H1 (cell line): ENCODE measurements at regions not wholly inside any gene's neighbourhood (a gene's known extent, or its start where the extent isn't known, plus 50 kb on each side); places are given as distances from the start of the nearest gene placed in this dataset.

Experiments
- CTCF ChIA-PET: fragments of 300-600 bp; sonication (Branson Sonifier 250); formaldehyde crosslinking; loops from one replicate; lab custom pipeline; 2021; ENCODE audit not compliant: partially characterized antibody; lab: Charles Lee
- POLR2A ChIA-PET: fragments of 300-600 bp; sonication (Branson Sonifier 250); formaldehyde crosslinking; loops from one replicate; lab custom pipeline; 2021; ENCODE audit warnings: inconsistent platforms; ENCODE audit not compliant: partially characterized antibody; lab: Charles Lee
- DNase-seq, 2 experiments: peaks; one replicate each; pipeline versions ENCODE4 v3.0.0 to v3.0.0-alpha.2; 2010 to 2022; ENCODE audit warnings: low spot score in 2 of 2, low read depth in 1 of 2, mixed read lengths in 1 of 2
- FAIRE-seq: peaks from 2 replicates; lab custom pipeline; 2011; peaks lifted over from hg19 to GRCh38; lab: Jason Lieb, UNC
- H2AFZ ChIP-seq: 2 replicates; pipeline ENCODE4 v1.8.1; 2012; ENCODE audit warnings: low read length, inconsistent platforms
- H2AK5ac ChIP-seq: 2 replicates; pipeline ENCODE4 v1.6.1; 2013; ENCODE audit warnings: low read depth, low read length
- H2BK120ac ChIP-seq: replicated peaks from 2 replicates; pipeline ENCODE3; 2013; ENCODE audit warnings: low read depth, low read length, inconsistent platforms
- H2BK12ac ChIP-seq: 2 replicates; pipeline ENCODE4 v1.6.1; 2013; ENCODE audit warnings: low read depth, low read length
- H2BK15ac ChIP-seq: 2 replicates; pipeline ENCODE4 v1.6.1; 2013; ENCODE audit warnings: low read length
- H2BK20ac ChIP-seq: 2 replicates; pipeline ENCODE4 v1.6.1; 2013; ENCODE audit warnings: low read length
- H2BK5ac ChIP-seq: 2 replicates; pipeline ENCODE4 v1.6.1; 2013; ENCODE audit warnings: low read depth, low read length
- H3K14ac ChIP-seq: 2 replicates; pipeline ENCODE4 v1.6.1; 2013; ENCODE audit warnings: inconsistent platforms; ENCODE audit not compliant: insufficient read length
- H3K18ac ChIP-seq: 2 replicates; pipeline ENCODE4 v1.6.1; 2013; ENCODE audit warnings: low read length; ENCODE audit errors: extremely low read depth
- H3K23ac ChIP-seq: 2 replicates; pipeline ENCODE4 v1.6.1; 2013; ENCODE audit warnings: inconsistent platforms; ENCODE audit not compliant: insufficient read length
- H3K23me2 ChIP-seq: 2 replicates; pipeline ENCODE4 v1.6.1; 2013; ENCODE audit warnings: low read depth, low read length
- H3K27ac ChIP-seq: 2 replicates; pipeline ENCODE4 v1.6.1; 2011; ENCODE audit warnings: low read depth, low read length, inconsistent platforms
- H3K27me3 ChIP-seq, 4 experiments: replicated peaks in 1 of 4; 1 replicate in 1 of 4; 2 replicates in 3 of 4; pipeline versions ENCODE4 v1.6.1 to v1.8.1; 2011 to 2013; ENCODE audit warnings: low read length in 3 of 4, mild to moderate bottlenecking in 3 of 4, inconsistent platforms in 2 of 4, mixed read lengths in 2 of 4, moderate library complexity in 1 of 4; ENCODE audit not compliant: control insufficient read depth in 3 of 4, insufficient read depth in 3 of 4; ENCODE audit errors: extremely low read depth in 1 of 4
- H3K36me3 ChIP-seq, 4 experiments: 2 replicates each; pipeline versions ENCODE4 v1.6.1 to v1.8.1; 2011 to 2013; ENCODE audit warnings: mild to moderate bottlenecking in 4 of 4, low read length in 3 of 4, moderate library complexity in 2 of 4, control low read depth in 1 of 4, inconsistent platforms in 1 of 4; ENCODE audit not compliant: insufficient read depth in 4 of 4, control insufficient read depth in 2 of 4
- H3K4ac ChIP-seq: replicated peaks from 2 replicates; pipeline ENCODE3; 2013; ENCODE audit warnings: low read length, low read depth, mixed read lengths, inconsistent platforms; ENCODE audit not compliant: insufficient read length
- H3K4me1 ChIP-seq, 4 experiments: replicated peaks in 1 of 4; 1 replicate in 1 of 4; 2 replicates in 3 of 4; pipeline versions ENCODE4 v1.6.1 to v1.8.1; 2011 to 2013; ENCODE audit warnings: low read length in 3 of 4, inconsistent platforms in 2 of 4, mixed read lengths in 1 of 4; ENCODE audit not compliant: insufficient read depth in 4 of 4, control insufficient read depth in 3 of 4
- H3K4me2 ChIP-seq, 2 experiments: 2 replicates each; pipeline versions ENCODE4 v1.6.1 to v1.8.1; 2011 to 2013; ENCODE audit warnings: low read depth in 2 of 2, low read length in 2 of 2, control low read depth in 1 of 2, inconsistent platforms in 1 of 2, mild to moderate bottlenecking in 1 of 2; ENCODE audit not compliant: insufficient read depth in 1 of 2
- H3K4me3 ChIP-seq, 4 experiments: fragments of 200-600, 300-600 bp in 1 of 4; sonication (generic), shearing (Covaris generic), sonication (Bioruptor Twin) in 1 of 4; 2 replicates each; pipeline versions ENCODE4 v1.5.1 to v1.8.1; 2011 to 2016; ENCODE audit warnings: low read length in 4 of 4, low read depth in 3 of 4, control low read depth in 2 of 4, inconsistent platforms in 2 of 4, mild to moderate bottlenecking in 2 of 4, mixed read lengths in 1 of 4, moderate library complexity in 1 of 4; ENCODE audit not compliant: insufficient read depth in 2 of 4; ENCODE audit errors: extremely low read depth in 1 of 4
- H3K56ac ChIP-seq: replicated peaks from 2 replicates; pipeline ENCODE3; 2013; ENCODE audit warnings: low read depth, mild to moderate bottlenecking, mixed read lengths, low read length, inconsistent platforms; ENCODE audit not compliant: insufficient read length
- H3K79me1 ChIP-seq: 2 replicates; pipeline ENCODE4 v1.6.1; 2013; ENCODE audit warnings: low read depth, low read length, control low read depth
- H3K79me2 ChIP-seq, 2 experiments: 2 replicates each; pipeline versions ENCODE4 v1.6.1 to v1.8.1; 2012 to 2013; ENCODE audit warnings: low read length in 2 of 2, mild to moderate bottlenecking in 2 of 2, inconsistent platforms in 1 of 2; ENCODE audit not compliant: insufficient read depth in 2 of 2, control insufficient read depth in 1 of 2
- H3K9ac ChIP-seq, 4 experiments: replicated peaks in 1 of 4; 1 replicate in 1 of 4; 2 replicates in 3 of 4; pipeline versions ENCODE4 v1.6.1 to v1.8.1; 2011 to 2013; ENCODE audit warnings: low read depth in 3 of 4, low read length in 3 of 4, control low read depth in 2 of 4, mild to moderate bottlenecking in 2 of 4, moderate library complexity in 2 of 4, inconsistent platforms in 1 of 4; ENCODE audit errors: extremely low read depth in 1 of 4
- H3K9me3 ChIP-seq, 2 experiments: 2 replicates each; pipeline versions ENCODE4 v1.6.1 to v1.8.1; 2012 to 2013; ENCODE audit warnings: mild to moderate bottlenecking in 2 of 2, moderate library complexity in 2 of 2, control low read depth in 1 of 2, inconsistent platforms in 1 of 2, low read depth in 1 of 2, low read length in 1 of 2, mixed read lengths in 1 of 2; ENCODE audit not compliant: insufficient read depth in 2 of 2
- H4K20me1 ChIP-seq, 2 experiments: replicated peaks in 1 of 2; 2 replicates each; pipeline versions ENCODE3 to v1.8.1; 2011 to 2013; ENCODE audit warnings: inconsistent platforms in 2 of 2, low read length in 2 of 2, mild to moderate bottlenecking in 1 of 2; ENCODE audit not compliant: insufficient read depth in 2 of 2, control insufficient read depth in 1 of 2
- H4K5ac ChIP-seq: 2 replicates; pipeline ENCODE4 v1.6.1; 2013; ENCODE audit warnings: low read length, low read depth, mixed read lengths, inconsistent platforms; ENCODE audit not compliant: insufficient read length
- H4K8ac ChIP-seq: 2 replicates; pipeline ENCODE4 v1.8.0; 2013; ENCODE audit warnings: mild to moderate bottlenecking, moderate library complexity, low read length, inconsistent platforms; ENCODE audit not compliant: insufficient read depth; ENCODE audit errors: extremely low read depth
- H4K91ac ChIP-seq: replicated peaks from 2 replicates; pipeline ENCODE3; 2013; ENCODE audit warnings: low read length, mixed read lengths, inconsistent platforms; ENCODE audit not compliant: insufficient read length
- BCL11A ChIP-seq, 2 experiments: IDR thresholded peaks; one replicate each; pipeline ENCODE4 v1.6.1; 2011; ENCODE audit warnings: low read depth in 2 of 2, low read length in 2 of 2, mild to moderate bottlenecking in 2 of 2
- BRCA1 ChIP-seq: IDR thresholded peaks from 2 replicates; pipeline ENCODE4 v1.6.1; 2012; ENCODE audit warnings: low read depth, low read length, improper control_type of control experiment
- CBX5 ChIP-seq: fragments of 300-800, 300-1000 bp; sonication (generic); IDR thresholded peaks from 2 replicates; pipeline ENCODE4 v1.7.1; 2016; ENCODE audit warnings: antibody characterized with exemption, low read length, low read depth
- CEBPB ChIP-seq: IDR thresholded peaks from 2 replicates; pipeline ENCODE4 v1.6.1; 2012; ENCODE audit warnings: low read depth, low read length
- CHD2 ChIP-seq: IDR thresholded peaks from 2 replicates; pipeline ENCODE4 v1.6.1; 2012; ENCODE audit warnings: low read length, improper control_type of control experiment
- EZH2 ChIP-seq: fragments of 200-600 bp; sonication (generic); IDR thresholded peaks from 2 replicates; pipeline ENCODE4 v1.7.1; 2012; ENCODE audit warnings: low read depth, mild to moderate bottlenecking, moderate library complexity, low read length, inconsistent platforms; ENCODE audit not compliant: severe bottlenecking
- FOSL1 ChIP-seq: IDR thresholded peaks from 2 replicates; pipeline ENCODE4 v1.6.1; 2011; ENCODE audit warnings: mild to moderate bottlenecking, low read depth, low read length, moderate library complexity; ENCODE audit not compliant: insufficient read depth
- GABPA ChIP-seq: IDR thresholded peaks from 2 replicates; pipeline ENCODE4 v1.6.1; 2011; ENCODE audit warnings: mild to moderate bottlenecking, low read length, moderate library complexity, borderline replicate concordance; ENCODE audit not compliant: insufficient read depth
- GTF2F1 ChIP-seq: IDR thresholded peaks from 2 replicates; pipeline ENCODE4 v1.6.1; 2012; ENCODE audit warnings: low read depth, low read length, improper control_type of control experiment, borderline replicate concordance
- JUND ChIP-seq: IDR thresholded peaks from 2 replicates; pipeline ENCODE4 v1.6.1; 2011; ENCODE audit warnings: mild to moderate bottlenecking, improper control_type of control experiment, low read length
- PHF8 ChIP-seq: fragments of 200-600 bp; sonication (generic); conservative IDR thresholded peaks from 2 replicates; pipeline ENCODE4 v1.7.1; 2012; ENCODE audit warnings: low read depth, mild to moderate bottlenecking, inconsistent platforms, low read length, moderate library complexity
- SUZ12 ChIP-seq: fragments of 200-600 bp; sonication (generic); IDR thresholded peaks from 2 replicates; pipeline ENCODE4 v1.6.1; 2012; ENCODE audit warnings: mild to moderate bottlenecking, inconsistent platforms, low read length, moderate library complexity, mixed read lengths
- TAF7 ChIP-seq: optimal IDR thresholded peaks from 2 replicates; pipeline ENCODE3; 2011; ENCODE audit warnings: low read depth, mild to moderate bottlenecking, inconsistent platforms, low read length, moderate library complexity, borderline replicate concordance
- YY1 ChIP-seq: IDR thresholded peaks from 2 replicates; pipeline ENCODE4 v1.6.1; 2011; ENCODE audit warnings: low read depth, mild to moderate bottlenecking, low read length
- WGBS, 2 experiments: shearing (Covaris generic) in 1 of 2; methylation state at CpG; one replicate each; pipeline versions ENCODE4 v1.1.6 to v1.1.7; 2013 to 2015; ENCODE audit warnings: low lambda C conversion rate in 2 of 2, mixed read lengths in 2 of 2, inconsistent platforms in 1 of 2, low coverage in 1 of 2, missing lambda C conversion rate in 1 of 2; ENCODE audit not compliant: insufficient replicate concordance in 2 of 2, insufficient coverage in 1 of 2, insufficient read length in 1 of 2; ENCODE audit errors: extremely low coverage in 1 of 2, missing lambda C conversion rate in 1 of 2; 5-methylcytosine and 5-hydroxymethylcytosine counted together
- TF ChIP-seq, protein P1 (sequence below): IDR thresholded peaks from 2 replicates; pipeline ENCODE4 v1.6.1; 2012; ENCODE audit warnings: inconsistent platforms

DNA sequence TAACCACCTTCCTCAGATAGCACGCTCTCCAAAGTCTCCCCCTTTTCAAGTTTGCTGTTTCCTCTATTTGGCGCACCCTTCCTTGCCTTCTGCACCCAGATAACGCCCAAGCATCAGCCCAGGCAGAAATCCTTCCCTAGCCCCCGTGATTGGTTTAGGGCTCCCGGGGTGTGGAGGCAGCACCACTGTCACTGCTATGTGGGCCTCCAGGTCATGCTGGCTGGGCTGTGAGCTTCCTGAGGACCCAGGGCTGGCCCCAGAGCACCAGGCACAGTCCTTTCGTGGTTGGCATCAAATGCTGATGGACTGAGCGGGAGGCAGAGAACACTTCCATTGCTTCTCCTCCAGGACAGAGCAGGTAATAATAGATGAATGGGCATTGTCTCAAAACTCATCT lies 311.4 kb downstream of the BCL11B start:
- no peaks in the 10 kb centered on the region for H3K23me2 ChIP-seq
- no peak overlapping the region for H3K9ac ChIP-seq
- FAIRE-seq (no peak), DNase-seq (no peak)
- H4K91ac ChIP-seq: no peak overlapping the region
- no peak overlapping the region for H3K23ac ChIP-seq
- H2BK15ac ChIP-seq: no peak overlapping the region
- H4K5ac ChIP-seq: no peak overlapping the region
- H3K9me3 ChIP-seq: no peaks in the 10 kb centered on the region
- H3K4me3 ChIP-seq: no peak overlapping the region
- no peak overlapping the region for H3K14ac ChIP-seq
- H3K27me3 ChIP-seq: no peaks in the 10 kb centered on the region
- H4K20me1 ChIP-seq: no peaks in the 10 kb centered on the region
- no peak overlapping the region for H2BK5ac ChIP-seq
- H2AK5ac ChIP-seq: no peak overlapping the region
- H2BK12ac ChIP-seq: no peak overlapping the region
- H2BK20ac ChIP-seq: peak overlapping the region; percentile 61; the same call in 1 of the 2 replicates
- H3K27ac ChIP-seq: no peak overlapping the region
- H3K79me2 ChIP-seq: no peaks in the 10 kb centered on the region
- H3K79me1 ChIP-seq: no peaks in the 10 kb centered on the region
- H3K56ac ChIP-seq: no peak overlapping the region
- H2BK120ac ChIP-seq: no peak overlapping the region
- no peak overlapping the region for H2AFZ ChIP-seq
- POLR2A ChIA-PET: no interaction called here
- no peak overlapping the region for H3K4ac ChIP-seq
- no peaks in the 10 kb centered on the region for H3K36me3 ChIP-seq
- H3K4me2 ChIP-seq: no peak overlapping the region
- CTCF ChIA-PET: no interaction called here
- peaks cover 0 to 7% (median under 1%) of the 10 kb centered on the region in 4 experiments; a peak in 2 of 7 replicates for H3K4me1 ChIP-seq
- H4K8ac ChIP-seq: no peak overlapping the region; the same call in 1 of the 2 replicates
- no peak overlapping the region for H3K18ac ChIP-seq
- 87% methylated on average over 7 of the region's 7 CpGs; no CpG with 5 or more reads in 1 of the 2 experiments for WGBS, 2 experiments
- TF ChIP-seq BRCA1 (no peak), PHF8 (no peak), EZH2 (no peak), CHD2 (no peak), YY1 (no peak), FOSL1 (no peak), CBX5 (no peak), BCL11A (IDR thresholded peaks at IDR 0.05; ENCODE audit: low read depth in 2 of 2, low read length in 2 of 2) (no peak), GTF2F1 (no peak), JUND (no peak), TAF7 (no peak), SUZ12 (no peak), CEBPB (no peak), GABPA (no peak)
- TF ChIP-seq, protein P1, sequence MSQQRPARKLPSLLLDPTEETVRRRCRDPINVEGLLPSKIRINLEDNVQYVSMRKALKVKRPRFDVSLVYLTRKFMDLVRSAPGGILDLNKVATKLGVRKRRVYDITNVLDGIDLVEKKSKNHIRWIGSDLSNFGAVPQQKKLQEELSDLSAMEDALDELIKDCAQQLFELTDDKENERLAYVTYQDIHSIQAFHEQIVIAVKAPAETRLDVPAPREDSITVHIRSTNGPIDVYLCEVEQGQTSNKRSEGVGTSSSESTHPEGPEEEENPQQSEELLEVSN: no peak
